GM21515 (cell line): ENCODE measurements at regions not wholly inside any gene's neighbourhood (a gene's known extent, or its start where the extent isn't known, plus 50 kb on each side); places are given as distances from the start of the nearest gene placed in this dataset.

Source experiments
- ATAC-seq: cut with Tn5 transposase; IDR thresholded peaks from one replicate; pipeline ENCODE4 v1.9.1; 2021; ENCODE audit not compliant: unreplicated experiment

- ATAC-seq: no peak
These were observed 90.5 kb upstream of the WDR1 start for GRCh38 chr4:10207116-10207515.

GRCh38 chr4:10205223-10205622 is 88.6 kb upstream of the WDR1 start:
- no peak for ATAC-seq

- ATAC-seq: no peak
These were observed 87.9 kb upstream of the WDR1 start for GRCh38 chr4:10204401-10205058.

- no peak for ATAC-seq
These were observed 87.3 kb upstream of the WDR1 start for GRCh38 chr4:10203851-10204250.

- no peak for ATAC-seq
These were observed 85.0 kb upstream of the WDR1 start for GRCh38 chr4:10201381-10202223.

- no peak for ATAC-seq
These were observed 84.3 kb upstream of the WDR1 start for GRCh38 chr4:10200869-10201268.

- ATAC-seq: no peak
These were observed 81.8 kb upstream of the WDR1 start for GRCh38 chr4:10198365-10198764.

- no peak for ATAC-seq
These were observed 81.4 kb upstream of the WDR1 start for GRCh38 chr4:10197952-10198351.

GRCh38 chr4:10196191-10196590 is 79.6 kb upstream of the WDR1 start:
- ATAC-seq: no peak

- ATAC-seq: no peak
These were observed 75.7 kb upstream of the WDR1 start for GRCh38 chr4:10192331-10192730.

- no peak for ATAC-seq
These were observed 71.9 kb upstream of the WDR1 start for GRCh38 chr4:10188400-10189004.

GRCh38 chr4:10186228-10187214 is 69.9 kb upstream of the WDR1 start:
- no peak for ATAC-seq

GRCh38 chr4:10185518-10186227 is 69.1 kb upstream of the WDR1 start:
- ATAC-seq: no peak

- no peak for ATAC-seq
These were observed 67.9 kb upstream of the WDR1 start for GRCh38 chr4:10184501-10184938.

- no peak for ATAC-seq
These were observed 67.4 kb upstream of the WDR1 start for GRCh38 chr4:10184041-10184440.

GRCh38 chr4:10183462-10183861 is 66.9 kb upstream of the WDR1 start:
- no peak for ATAC-seq

GRCh38 chr4:10182446-10183424 is 66.1 kb upstream of the WDR1 start:
- ATAC-seq: no peak

GRCh38 chr4:10181745-10182445 is 65.3 kb upstream of the WDR1 start:
- ATAC-seq: no peak
